Bronchial epithelial cell (primary cell): ENCODE measurements at regions not wholly inside any gene's neighbourhood (a gene's known extent, or its start where the extent isn't known, plus 50 kb on each side); places are given as distances from the start of the nearest gene placed in this dataset.
A peak's percentile ranks its signal among the peaks of the same experiment; 100 is the strongest.

Source experiments
- DNase-seq: peaks from one replicate; pipeline ENCODE4 v3.0.0-alpha.2; 2010; ENCODE audit warnings: low read depth
- FAIRE-seq: peaks from 2 replicates; lab custom pipeline; 2011; peaks lifted over from hg19 to GRCh38; lab: Jason Lieb, UNC
- H3K27me3 ChIP-seq: 2 replicates; pipeline ENCODE4 v1.5.1; 2011; ENCODE audit warnings: low read length; ENCODE audit not compliant: control insufficient read depth, insufficient read depth
- H3K36me3 ChIP-seq: 2 replicates; pipeline ENCODE4 v1.5.1; 2011; ENCODE audit warnings: low read length; ENCODE audit not compliant: control insufficient read depth, insufficient read depth
- H3K4me3 ChIP-seq: 2 replicates; pipeline ENCODE4 v1.5.1; 2011; ENCODE audit warnings: mild to moderate bottlenecking, low read depth, low read length, control low read depth
- TF ChIP-seq, protein P1 (sequence below): IDR thresholded peaks from 2 replicates; pipeline ENCODE4 v1.5.1; 2011; ENCODE audit warnings: mild to moderate bottlenecking, moderate library complexity, low read length, control low read depth, inconsistent platforms; ENCODE audit not compliant: insufficient read depth, severe bottlenecking

- FAIRE-seq: no peak
Observed at GRCh38 chr1:118828038-118828437, 160.1 kb downstream of the TBX15 start.

GRCh38 chr1:118827636-118828035 is 160.5 kb downstream of the TBX15 start:
- TF ChIP-seq, protein P1, sequence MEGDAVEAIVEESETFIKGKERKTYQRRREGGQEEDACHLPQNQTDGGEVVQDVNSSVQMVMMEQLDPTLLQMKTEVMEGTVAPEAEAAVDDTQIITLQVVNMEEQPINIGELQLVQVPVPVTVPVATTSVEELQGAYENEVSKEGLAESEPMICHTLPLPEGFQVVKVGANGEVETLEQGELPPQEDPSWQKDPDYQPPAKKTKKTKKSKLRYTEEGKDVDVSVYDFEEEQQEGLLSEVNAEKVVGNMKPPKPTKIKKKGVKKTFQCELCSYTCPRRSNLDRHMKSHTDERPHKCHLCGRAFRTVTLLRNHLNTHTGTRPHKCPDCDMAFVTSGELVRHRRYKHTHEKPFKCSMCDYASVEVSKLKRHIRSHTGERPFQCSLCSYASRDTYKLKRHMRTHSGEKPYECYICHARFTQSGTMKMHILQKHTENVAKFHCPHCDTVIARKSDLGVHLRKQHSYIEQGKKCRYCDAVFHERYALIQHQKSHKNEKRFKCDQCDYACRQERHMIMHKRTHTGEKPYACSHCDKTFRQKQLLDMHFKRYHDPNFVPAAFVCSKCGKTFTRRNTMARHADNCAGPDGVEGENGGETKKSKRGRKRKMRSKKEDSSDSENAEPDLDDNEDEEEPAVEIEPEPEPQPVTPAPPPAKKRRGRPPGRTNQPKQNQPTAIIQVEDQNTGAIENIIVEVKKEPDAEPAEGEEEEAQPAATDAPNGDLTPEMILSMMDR: no peak
- FAIRE-seq (no peak), DNase-seq (no peak)
- Histone ChIP-seq H3K36me3 (no peaks in the 10 kb centered on the region), H3K4me3 (no peak overlapping the region), H3K27me3 (no peaks in the 10 kb centered on the region)

More at GRCh38 chr1:118828038-118828437, 160.1 kb downstream of the TBX15 start:
- Histone ChIP-seq H3K27me3 (no peaks in the 10 kb centered on the region), H3K4me3 (no peak overlapping the region), H3K36me3 (no peaks in the 10 kb centered on the region)
- TF ChIP-seq, protein P1: no peak
- no peak for DNase-seq

- TF ChIP-seq, protein P1: no peak
- FAIRE-seq: no peak
- Histone ChIP-seq H3K27me3 (no peaks in the 10 kb centered on the region), H3K36me3 (no peaks in the 10 kb centered on the region), H3K4me3 (no peak overlapping the region)
- no peak for DNase-seq
Observed at GRCh38 chr1:118827207-118827606, 160.9 kb downstream of the TBX15 start.

GRCh38 chr1:118826669-118827068 is 161.5 kb downstream of the TBX15 start:
- FAIRE-seq: no peak
- Histone ChIP-seq H3K4me3 (no peak overlapping the region), H3K27me3 (no peaks in the 10 kb centered on the region), H3K36me3 (no peaks in the 10 kb centered on the region)
- TF ChIP-seq, protein P1: peak; percentile 6
- peak; percentile 55 for DNase-seq

DNA sequence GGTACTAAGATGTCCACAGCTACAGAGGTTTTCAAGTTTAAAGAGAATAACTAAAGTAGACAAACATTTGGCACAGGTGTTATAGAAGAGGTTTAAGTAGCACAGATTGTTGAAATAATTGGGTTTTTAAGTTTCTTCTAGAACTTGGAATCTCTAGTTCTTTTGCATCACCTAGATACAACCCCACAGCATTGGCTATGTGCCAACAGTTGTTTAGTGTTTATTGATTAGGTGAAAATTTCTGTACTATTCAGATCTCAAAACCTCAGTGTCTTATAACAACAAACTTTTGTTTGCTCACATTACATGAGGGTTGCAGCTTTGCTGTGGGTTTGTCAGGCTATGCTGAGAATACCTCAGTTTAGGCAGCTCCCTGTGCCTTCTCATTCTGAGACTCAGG is 162.5 kb downstream of the TBX15 start:
- FAIRE-seq (no peak), DNase-seq (no peak)
- Histone ChIP-seq H3K4me3 (no peak overlapping the region), H3K36me3 (no peaks in the 10 kb centered on the region), H3K27me3 (no peaks in the 10 kb centered on the region)
- TF ChIP-seq, protein P1: no peak

DNA sequence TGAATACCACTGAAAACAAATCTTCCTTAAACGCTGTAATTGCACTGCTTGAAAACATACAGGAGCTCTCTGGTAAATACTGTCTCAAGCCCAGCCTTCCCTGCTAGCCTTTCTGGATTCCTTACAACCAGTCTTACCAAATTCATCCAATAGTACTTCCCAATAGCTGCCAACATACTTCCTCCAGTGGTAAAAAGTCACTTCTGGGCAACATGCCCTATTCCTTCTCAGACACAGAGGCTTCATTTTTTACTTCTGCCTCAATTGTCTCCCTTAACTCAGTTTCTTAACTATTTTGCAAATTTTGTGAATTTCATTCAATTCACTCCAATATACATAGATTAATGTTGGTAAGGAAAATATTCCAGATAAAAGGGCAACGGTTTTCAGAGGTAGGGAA is 166.3 kb downstream of the TBX15 start:
- TF ChIP-seq, protein P1: no peak
- FAIRE-seq (no peak), DNase-seq (no peak)
- no peaks in the 10 kb centered on the region for H3K27me3 ChIP-seq
- no peaks in the 10 kb centered on the region for H3K36me3 ChIP-seq
- no peak overlapping the region for H3K4me3 ChIP-seq
